DMS79 treated with DMSO at 0.1 percent for 48 hours (cell line): ENCODE measurements at regions not wholly inside any gene's neighbourhood (a gene's known extent, or its start where the extent isn't known, plus 50 kb on each side); places are given as distances from the start of the nearest gene placed in this dataset.
"Not testable (repeated sequence)": the region's sequence is repeated elsewhere in the genome, so short reads cannot be mapped to it uniquely, and the experiment has no call there.

ENCODE experiments used
- DNase-seq: peaks from one replicate; lab custom pipeline; 2025; lab: John Stamatoyannopoulos, UW

GRCh38 chr2:155021618-155022017 lies 323.1 kb downstream of the KCNJ3 start:
- no peak for DNase-seq

DNA sequence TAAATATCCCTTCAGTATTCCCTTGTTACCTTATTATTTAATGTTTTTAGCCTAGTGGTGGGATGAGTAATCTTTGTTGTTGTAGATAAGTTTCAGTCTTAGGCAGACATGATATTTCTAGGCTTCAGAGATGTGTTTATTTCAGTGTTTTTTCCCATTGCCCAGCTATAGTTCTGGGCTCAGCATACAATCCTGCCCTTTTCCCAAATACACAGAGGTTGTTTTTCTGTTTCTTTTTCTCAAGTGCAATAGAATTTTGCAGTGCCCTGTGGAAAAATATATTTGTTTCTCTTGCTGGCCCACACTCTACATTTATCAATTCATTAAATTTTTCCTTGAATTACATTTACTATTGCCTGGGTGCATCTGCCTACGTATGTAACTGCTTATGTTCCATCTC lies 321.8 kb downstream of the KCNJ3 start:
- DNase-seq = no peak

DNA sequence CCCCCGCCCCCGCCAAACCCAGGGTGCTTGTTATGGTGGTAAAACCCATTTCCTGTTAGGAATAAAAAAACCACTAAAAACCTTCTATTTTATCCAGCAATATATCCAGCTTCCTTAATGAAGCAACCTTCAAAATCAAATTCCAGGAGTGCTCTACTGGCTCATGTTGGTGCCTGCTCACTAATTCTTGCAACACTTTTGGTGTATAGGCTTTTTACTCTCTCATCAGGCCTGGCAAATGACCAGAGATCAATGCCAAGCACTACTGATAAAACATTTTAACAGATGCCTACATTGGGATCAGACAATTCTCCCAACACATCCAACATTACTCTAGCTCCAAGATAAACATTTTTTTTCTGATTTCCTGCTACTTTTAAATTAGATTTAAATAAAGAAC lies 312.4 kb downstream of the KCNJ3 start:
- no peak for DNase-seq

DNA sequence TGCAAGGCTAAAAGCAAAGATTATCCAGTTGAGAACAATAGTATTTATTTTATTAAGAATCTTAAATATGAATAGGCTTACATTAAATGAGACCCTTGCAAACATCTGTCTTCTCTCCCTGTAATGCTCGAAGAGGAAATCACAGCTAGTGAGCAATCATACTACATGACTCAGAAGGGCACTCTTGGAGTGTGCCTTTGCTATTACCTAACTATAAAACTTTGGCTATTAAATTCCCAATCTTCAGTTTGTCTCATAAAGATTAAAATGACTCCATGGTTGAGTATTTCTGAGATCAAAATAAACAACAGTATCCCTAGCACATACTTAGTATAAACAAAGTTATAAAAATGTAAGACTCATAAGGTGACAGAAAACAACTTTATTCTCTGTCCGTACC lies 296.9 kb downstream of the KCNJ3 start:
- no peak for DNase-seq

DNA sequence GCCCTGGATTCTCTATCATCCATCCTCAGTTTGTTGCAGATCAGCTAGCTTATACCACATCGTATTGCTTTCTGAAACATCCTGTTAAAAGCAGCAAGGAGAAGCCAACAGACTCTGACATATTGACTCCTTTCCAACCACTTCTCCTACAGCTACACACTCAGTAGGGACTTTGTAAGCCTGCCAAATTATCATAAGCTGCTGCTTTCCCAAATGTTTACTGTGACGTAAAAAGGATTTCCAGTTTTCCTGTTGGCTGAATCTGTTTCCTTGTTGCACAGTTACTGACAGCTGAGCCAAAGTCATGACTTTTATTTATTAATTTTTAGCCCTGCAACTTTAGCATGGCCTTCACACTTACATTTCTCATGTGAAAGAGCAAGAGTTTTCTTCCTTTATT lies 294.3 kb downstream of the KCNJ3 start:
- no peak for DNase-seq

- no peak for DNase-seq
Measured at GRCh38 chr2:154978710-154979109, 280.2 kb downstream of the KCNJ3 start.

DNA sequence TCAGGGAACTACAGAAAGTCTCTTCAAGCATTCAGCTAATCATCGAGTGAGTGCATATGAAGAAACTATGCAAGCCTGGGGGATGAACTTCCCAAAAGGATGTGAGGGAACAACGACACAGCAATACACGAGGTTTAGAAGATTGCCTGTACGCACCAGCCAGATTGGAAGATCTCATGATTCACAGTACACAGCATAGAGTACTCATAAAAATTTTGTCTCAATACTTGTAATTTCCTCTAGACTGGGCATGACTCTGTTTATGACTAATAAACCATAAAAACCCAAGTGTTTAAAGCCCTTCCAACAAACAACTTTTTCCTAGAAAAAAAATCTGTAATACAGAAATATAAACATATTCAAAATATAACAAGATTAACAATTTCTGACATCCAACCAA lies 279.7 kb downstream of the KCNJ3 start:
- DNase-seq = no peak

DNA sequence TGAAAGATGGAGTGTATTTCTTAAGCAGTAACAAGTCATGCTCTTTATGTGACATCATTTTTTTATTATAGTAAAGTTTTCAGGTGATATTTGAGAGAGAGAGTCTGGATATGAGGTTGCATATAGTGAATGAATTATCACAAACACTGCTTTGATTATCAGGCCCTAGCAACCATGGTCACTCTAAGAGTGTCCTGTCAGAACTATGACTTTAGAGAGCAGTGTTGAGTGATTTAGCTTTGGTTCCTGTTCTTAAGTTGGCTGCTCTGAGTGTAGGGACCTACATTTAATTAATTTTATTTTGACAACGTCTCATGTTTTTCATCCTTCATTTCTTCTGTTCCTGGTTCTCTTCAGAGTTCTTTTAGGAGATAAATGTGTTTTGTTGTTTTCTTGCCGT lies 275.5 kb downstream of the KCNJ3 start:
- DNase-seq = no peak

DNA sequence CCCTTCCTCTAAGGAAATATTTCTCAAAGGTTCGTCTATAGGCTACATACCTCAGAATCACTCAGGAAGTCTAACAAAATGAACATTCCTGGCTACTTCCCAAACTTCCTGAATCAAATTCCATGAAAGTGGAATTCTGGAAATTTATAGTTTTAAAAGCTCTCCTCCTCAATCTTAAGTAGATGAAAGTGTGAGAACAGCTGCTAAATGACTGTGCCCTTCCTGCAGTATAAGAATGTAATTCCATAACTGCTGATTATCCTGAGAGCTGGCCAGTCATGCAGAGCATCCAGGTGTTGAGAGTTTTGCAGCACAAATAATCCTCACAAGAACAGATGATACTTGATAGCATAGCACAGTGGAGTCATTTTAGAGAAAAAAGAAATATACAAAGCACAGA lies 265.0 kb downstream of the KCNJ3 start:
- no peak for DNase-seq

DNA sequence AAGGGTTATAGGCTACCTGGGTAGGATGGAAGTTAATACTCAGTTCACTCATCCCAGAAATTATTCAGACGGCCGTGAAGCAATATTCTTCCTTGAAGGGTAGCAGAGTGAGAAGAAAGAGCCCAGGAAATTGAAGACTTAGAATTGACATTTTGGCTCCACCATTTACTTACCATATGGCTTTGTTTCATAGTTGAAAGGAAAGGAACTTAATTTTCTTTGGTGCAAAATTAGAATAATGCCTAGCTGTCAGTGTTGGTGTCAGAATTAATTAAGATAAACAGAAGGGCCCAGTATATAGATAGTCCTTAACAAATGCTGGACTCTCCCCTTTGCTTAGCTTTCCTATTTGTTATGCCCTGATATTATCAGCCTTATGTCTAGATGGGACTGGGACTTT lies 263.2 kb downstream of the KCNJ3 start:
- no peak for DNase-seq

DNA sequence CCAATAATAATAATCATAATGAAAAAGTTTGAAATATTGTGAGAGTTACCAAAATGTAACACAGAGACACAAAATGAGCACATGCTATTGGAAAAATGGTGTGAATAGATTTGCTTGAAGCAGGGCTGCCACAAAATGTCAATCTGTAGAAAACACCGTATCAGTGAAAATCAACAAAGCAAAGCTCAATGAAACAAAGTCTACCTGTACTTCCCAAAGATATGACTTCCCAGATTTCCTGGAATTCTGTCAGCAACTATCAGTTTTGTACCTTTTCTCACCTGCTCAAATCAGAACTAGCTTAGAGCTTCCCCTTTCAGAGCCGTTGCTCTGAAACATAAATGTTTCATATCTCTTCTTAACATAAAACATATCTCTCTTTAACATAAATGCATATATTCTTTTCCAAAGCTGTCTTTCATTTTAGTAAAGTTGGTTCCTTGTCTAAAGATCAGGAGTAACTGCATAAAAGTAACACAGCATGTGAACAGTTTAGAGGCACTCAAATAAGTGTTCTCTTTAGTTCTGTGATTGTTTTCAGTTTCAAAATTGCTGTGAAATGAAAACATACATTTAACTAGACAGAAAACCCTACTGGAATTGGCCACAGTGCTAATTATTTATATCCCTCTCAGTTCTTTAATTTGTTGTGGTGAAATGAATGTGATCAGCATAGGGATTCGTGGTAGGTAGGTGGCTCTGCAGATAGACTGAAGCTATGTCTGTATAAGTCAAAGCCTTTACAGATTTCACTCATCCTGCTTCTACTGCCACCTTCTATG lies 262.5 kb downstream of the KCNJ3 start:
- DNase-seq = no peak

DNA sequence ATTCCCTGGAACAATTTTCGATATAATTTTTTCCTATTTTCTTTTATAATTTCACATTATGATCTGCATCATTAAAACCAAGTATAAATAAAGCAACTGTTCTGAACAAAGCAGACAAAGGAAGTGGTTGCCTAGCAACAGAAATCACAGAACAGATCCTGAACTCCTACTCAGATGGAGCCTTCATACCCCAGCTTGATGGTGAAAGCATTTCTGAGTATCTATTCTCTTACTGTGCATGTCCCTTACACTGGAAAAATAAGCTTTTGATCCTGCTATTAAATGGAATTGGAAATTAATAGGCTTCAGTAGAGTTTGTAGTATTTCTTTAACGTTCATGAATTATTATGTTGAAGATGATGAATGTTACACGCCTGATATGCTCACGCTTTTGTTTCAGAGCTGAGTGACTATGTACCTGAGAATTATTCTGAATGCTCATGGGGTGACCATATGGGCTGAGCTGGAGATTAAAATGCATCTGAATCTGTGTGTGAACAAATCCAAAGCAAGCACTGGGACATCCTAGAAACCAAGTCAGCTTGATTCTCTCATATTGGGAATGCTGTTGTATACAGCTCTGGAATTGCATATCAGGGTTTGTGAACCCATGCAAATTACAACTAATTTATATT lies 254.0 kb downstream of the KCNJ3 start:
- DNase-seq = no peak

GRCh38 chr2:154947416-154947815 lies 248.9 kb downstream of the KCNJ3 start:
- not testable (repeated sequence) for DNase-seq

GRCh38 chr2:154945984-154946383 lies 247.5 kb downstream of the KCNJ3 start:
- no peak for DNase-seq

DNA sequence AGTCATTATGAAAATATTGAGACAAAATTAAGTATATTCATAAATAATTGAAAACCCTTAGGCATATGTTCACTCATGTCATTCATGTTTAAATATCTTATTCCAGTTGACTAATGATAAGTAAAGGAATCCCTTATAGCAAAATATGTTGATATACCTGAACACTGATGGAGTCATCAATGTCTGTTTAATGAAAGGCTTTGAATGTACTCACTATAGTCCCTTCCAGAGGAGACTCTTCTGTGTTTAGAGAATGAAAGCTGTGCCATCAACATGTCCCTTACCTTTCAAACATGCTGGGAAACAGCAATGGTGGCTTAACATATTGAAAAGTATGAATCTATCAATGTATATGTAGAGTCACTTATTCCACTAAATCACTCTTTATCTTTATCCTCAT lies 242.9 kb downstream of the KCNJ3 start:
- DNase-seq = no peak

GRCh38 chr2:154934213-154934612 lies 235.7 kb downstream of the KCNJ3 start:
- no peak for DNase-seq

GRCh38 chr2:154924531-154924930 lies 226.0 kb downstream of the KCNJ3 start:
- DNase-seq = no peak

DNA sequence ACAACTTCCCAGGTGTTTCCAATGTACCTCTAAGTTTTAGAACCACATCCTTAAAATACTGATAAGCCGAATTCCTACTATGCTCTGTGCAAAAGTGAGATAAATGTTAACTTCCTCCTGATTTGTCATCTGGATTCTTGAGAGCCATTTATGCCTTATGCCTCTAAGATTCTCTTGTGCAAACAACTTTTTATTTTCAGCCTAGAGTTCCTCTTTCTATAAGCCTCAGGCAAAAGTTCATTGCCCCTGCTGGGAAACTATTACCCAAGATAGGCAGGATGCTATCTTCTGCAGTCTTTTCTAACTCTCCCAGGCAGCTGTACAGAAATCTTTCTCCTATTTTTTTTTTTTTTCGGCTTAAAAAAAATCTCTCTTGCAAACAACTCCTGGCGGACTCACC lies 216.1 kb downstream of the KCNJ3 start:
- no peak for DNase-seq

DNA sequence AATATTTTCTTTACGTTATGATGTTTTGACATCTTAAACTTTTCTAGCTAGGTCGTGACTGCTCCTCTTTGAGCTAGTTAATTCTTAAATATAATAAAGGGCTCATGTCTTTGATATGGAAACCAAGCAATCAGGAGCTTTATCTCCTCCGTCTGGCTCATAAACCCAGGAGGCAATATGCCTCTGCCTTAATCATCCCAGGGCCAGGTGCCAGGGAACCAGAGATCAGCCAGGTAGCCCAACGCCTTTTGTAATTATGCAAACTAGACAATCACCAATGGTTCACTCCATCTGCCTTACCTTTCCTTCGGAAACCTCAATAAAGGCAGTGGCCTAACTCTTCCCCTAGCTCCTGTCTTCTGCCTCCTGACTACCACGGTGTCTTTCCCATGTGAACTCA lies 213.7 kb downstream of the KCNJ3 start:
- no peak for DNase-seq

GRCh38 chr2:154911729-154912128 lies 213.2 kb downstream of the KCNJ3 start:
- no peak for DNase-seq

GRCh38 chr2:154910701-154911100 lies 212.2 kb downstream of the KCNJ3 start:
- no peak for DNase-seq

- no peak for DNase-seq
Measured at GRCh38 chr2:154908327-154908726, 209.8 kb downstream of the KCNJ3 start.
